ENCODE measurements at regions not wholly inside any gene's neighbourhood (a gene's known extent, or its start where the extent isn't known, plus 50 kb on each side); places are given as distances from the start of the nearest gene placed in this dataset.

DNA sequence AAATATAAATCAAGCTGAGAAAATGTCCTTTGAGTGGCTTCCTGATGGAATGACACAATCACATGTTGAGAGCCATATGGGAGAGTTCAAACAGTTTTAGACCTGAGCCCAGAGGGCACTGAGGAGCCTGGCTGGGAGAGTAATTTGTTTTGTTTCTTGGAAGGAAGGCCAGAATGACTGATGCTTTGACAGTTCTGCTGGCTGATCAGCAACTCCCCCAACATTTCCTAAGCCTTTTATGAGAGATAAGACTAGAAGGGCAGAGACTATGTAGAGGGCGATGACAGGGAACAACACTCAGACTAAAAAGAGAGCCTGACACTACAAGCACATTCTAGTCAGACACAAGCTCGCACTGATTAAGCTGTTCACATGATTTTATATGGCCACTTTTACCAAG is 169.2 kb downstream of the COX7C start:
- no peak for DNase-seq

GRCh38 chr5:86795659-86796058 is 177.9 kb downstream of the COX7C start:
- DNase-seq = no peak

DNA sequence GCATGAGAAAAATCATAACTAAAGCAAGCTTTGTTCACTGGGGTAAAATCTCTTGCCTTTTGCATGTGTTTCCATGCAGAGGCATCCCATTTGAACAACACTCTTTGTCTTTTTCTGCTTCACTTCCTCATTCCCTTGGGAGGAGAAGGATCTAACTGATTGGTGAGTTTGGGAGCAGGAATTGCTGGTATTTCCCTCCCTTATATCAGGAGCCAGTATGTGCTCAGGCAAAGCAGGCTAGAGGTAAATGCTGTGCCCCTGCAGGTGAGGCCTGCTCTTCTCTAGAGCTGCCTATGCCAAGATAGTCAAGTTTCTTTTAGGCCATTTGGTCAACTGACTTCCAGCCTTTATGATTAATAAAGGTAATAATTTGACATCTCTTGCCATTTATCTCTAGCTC is 179.9 kb downstream of the COX7C start:
- DNase-seq = no peak

DNA sequence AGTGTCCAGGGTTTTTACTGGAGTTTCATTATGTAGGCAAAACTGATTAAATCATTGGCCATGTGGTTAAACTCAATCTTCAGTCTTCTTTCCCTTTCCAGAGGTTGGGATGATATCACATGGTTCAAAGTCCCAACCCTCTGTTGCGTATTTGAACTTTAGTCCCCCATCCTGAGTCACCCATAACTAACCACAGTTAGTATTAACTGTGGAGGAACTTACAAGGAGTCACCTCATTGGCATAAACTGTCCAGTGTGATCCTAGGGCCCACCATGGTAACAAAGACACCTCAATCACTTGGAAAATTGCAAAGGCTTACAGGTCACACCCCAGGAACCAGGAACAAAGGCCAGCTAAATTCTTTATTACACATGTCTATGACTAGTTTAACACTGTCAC is 188.5 kb downstream of the COX7C start:
- DNase-seq = no peak

DNA sequence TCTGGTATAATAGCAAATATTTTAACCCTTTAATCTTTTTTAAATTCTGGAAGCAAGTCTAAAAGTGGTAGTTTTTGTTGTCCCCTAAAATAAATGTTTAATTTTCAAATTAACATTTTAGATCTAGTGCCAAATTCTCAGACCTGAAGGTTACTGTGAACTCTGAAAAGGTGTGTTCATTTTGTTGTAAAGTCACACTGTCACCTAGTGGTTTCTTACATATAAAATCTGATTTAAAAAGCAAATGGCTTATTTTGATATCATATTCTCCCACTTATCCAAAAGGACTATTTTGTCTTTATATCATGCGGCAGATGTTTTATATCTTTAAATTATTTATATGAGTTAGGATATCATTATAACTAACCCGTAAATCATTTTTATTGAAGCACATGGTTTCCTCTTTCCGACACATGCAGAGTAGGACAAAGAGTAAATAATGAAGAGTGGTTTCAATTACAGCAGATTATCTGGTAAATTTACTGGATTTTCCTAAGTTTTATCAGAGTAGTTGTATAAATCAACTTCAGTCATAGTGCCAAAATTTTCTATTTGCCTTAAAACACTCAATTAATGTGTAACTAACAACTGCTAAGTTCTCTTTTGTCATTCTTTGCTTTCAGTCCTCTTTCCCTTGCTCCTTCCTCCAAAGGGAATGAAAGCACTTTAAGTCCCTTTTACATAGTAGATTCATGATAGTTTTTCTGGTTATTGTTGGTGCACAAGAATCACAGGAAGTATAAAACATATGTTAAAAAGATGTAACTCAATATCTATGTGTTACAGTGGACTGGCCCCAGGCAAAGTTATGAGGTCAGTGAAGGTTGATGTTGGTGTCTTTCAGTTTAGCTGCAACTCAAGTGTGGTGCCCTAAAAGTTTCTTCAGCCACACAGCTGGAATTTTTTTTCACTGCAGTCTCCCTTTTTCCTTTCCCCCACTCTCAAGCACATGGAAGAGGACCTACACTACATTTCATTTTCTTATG is 189.6 kb downstream of the COX7C start:
- DNase-seq = no peak

- no peak for DNase-seq
Observed at GRCh38 chr5:86814315-86814714, 196.6 kb downstream of the COX7C start.

GRCh38 chr5:86814907-86815306 is 197.2 kb downstream of the COX7C start:
- no peak for DNase-seq

DNA sequence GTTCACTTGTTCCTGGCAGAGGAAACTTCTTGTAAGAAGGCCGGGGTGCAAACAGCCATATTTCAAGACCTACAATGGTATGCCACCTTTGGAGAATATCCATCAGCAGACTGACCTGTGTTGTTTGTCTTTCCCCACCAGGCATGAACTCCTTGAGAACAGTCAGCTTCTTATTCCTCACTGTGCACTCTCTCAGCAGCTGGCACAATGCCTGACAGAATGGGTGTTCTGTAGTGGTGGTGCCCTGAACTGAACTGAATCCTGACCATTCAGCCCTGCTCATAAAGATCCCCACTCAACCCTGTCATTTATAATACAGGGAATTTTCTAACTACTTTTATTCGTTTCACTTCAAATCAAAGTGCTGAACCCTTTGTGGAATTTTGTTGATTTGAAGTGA is 206.9 kb downstream of the COX7C start:
- no peak for DNase-seq

DNA sequence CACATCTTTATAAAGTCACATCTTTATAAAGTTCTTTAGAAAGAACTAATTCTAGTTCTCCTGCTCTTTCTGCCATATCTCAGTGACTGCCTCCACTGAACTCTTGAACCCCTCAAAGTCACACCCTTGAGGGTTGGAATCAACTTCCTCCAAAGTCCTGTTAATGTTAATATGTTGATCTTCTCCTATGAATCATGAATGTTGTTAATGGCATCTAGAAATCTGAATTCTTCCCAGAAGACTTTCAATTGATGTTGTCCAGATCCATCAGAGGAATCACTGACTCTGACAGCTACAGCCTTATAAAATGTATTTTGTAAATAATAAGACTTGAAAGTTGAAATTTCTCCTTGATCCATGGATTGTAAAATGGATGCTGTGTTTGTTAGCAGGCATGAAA is 213.4 kb downstream of the COX7C start:
- no peak for DNase-seq

DNA sequence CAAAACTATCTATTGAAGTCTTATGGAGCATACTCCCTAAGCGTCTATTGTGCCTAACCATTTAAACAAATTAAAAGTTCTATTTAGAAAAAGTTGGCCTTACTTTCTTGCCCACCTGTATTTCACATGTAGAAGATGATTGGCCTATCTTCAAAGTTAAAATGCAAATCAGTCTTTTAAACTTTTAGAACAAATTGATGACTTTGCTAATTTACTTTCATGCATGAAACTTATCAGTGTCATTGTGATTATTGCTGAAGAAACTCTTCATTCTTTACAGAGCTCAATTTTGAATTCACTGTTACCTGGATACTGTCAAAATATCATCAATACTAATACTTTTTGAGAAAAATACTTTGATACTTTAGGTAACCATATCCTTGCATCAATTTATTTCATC is 216.1 kb downstream of the COX7C start:
- no peak for DNase-seq

DNA sequence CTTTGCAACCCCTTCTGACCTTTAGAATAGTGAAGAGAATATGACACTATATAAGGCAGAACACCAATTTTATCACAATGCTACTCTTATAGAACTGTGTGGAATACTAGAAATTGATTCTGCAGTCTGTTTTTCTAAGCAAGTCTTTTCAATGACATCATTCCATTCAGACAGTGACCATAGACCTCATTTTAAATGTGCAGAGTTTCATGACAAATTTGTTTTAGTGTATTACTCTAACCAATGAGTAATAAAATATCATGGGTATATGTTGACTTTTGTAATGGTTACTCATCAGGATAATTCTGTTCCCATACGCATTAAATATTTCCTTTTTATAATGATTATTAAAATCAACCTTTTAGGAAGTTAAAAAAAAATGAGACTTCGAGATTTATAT is 219.9 kb downstream of the COX7C start:
- DNase-seq = no peak

DNA sequence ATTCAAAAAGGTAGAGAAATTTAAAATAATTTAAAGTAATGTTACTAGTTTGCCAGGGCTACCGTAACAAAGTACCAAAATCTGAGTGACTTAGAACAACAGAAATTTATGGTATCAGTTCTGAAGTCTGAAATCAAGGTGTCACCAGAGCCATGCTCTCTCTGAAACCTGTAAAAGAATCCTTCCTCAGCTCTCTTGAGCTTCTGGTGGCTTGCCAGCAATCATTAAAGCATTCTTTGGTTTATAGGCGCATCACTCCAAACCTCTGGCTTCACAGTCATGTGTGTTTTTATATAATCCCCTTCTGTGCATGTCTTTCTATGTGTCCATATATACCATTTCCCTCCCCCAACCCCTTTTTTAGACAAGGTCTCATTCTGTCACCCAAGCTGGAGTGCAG is 220.3 kb downstream of the COX7C start:
- DNase-seq = no peak

GRCh38 chr5:86841000-86841644 is 223.4 kb downstream of the COX7C start:
- no peak for DNase-seq

- no peak for DNase-seq
Observed at GRCh38 chr5:86858442-86858841, 240.7 kb downstream of the COX7C start.

GRCh38 chr5:86861512-86861911 is 243.8 kb downstream of the COX7C start:
- no peak for DNase-seq

- DNase-seq = no peak
Observed at GRCh38 chr5:86862093-86862492, 244.4 kb downstream of the COX7C start.

GRCh38 chr5:86864051-86864450 is 246.3 kb downstream of the COX7C start:
- DNase-seq = no peak

- DNase-seq = no peak
Observed at GRCh38 chr5:86865256-86865785, 247.6 kb downstream of the COX7C start.

DNA sequence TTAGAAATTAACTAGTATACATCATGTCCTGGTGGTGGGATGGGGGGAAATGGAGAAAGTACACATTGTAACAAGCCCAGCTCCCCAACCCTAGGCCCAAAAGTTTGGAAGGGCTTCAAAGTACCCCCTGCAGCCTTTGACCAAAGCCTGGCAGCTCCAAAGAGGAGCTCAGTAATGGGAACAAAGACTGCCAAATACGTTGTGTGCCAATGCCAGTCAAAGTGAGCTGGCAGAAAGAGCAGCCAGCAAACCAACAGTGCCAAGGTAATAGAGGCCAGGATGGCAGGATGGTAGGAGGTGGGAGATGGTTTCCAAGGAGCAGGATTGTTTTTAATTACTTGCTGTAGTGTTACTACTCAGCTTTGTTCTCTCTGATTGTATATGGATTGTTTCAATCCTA is 248.3 kb downstream of the COX7C start:
- no peak for DNase-seq

- no peak for DNase-seq
Observed at GRCh38 chr5:86869268-86869667, 251.5 kb downstream of the COX7C start.

DNA sequence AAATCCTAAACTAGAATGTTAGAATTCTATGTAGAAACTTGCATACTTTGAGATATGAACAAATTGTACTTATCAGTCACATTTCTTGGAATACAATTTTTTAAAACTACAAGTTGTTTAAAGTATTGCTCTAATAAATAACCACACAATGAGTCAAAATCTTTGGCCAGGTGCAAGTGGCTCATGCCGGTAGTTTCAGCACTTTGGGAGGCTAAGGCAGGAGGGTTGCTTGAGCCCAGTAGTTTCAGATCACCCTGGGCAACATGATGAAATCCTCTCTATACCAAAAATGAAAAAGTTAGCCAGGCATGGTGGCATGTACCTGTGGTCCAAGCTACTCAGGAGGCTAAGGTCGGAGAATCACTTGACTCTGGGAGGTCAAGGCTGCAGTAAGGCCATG is 257.8 kb downstream of the COX7C start:
- no peak for DNase-seq

- no peak for DNase-seq
Observed at GRCh38 chr5:86878250-86878649, 260.5 kb downstream of the COX7C start.

DNA sequence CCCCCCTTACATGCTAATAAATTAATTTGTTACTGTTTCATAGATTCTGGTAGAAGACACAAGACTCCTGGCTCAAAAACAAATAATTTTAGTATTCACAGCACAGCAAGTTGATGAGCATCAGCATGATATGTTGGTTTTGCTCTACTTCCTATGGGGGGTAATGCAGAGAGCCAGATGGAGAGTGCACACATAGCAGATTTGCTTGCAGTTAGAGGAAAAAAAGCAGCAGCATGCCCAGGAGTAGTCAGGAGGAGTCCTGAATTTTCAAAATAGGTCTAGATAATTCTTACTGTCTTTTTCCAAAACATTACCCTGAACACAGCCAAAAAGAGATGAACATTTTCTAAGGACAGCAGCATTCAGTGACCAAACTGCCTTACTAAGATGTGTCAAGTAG is 261.3 kb downstream of the COX7C start:
- no peak for DNase-seq

- no peak for DNase-seq
Observed at GRCh38 chr5:86880344-86880743, 262.6 kb downstream of the COX7C start.
